CD4-positive, alpha-beta T cell treated with Interferon gamma for 1 hour (primary cell): ENCODE measurements at regions not wholly inside any gene's neighbourhood (a gene's known extent, or its start where the extent isn't known, plus 50 kb on each side); places are given as distances from the start of the nearest gene placed in this dataset.
"Not testable (repeated sequence)": the region's sequence is repeated elsewhere in the genome, so short reads cannot be mapped to it uniquely, and the experiment has no call there.

Experiments
- DNase-seq: peaks from one replicate; pipeline ENCODE4 v3.0.0-alpha.2; 2020

DNA sequence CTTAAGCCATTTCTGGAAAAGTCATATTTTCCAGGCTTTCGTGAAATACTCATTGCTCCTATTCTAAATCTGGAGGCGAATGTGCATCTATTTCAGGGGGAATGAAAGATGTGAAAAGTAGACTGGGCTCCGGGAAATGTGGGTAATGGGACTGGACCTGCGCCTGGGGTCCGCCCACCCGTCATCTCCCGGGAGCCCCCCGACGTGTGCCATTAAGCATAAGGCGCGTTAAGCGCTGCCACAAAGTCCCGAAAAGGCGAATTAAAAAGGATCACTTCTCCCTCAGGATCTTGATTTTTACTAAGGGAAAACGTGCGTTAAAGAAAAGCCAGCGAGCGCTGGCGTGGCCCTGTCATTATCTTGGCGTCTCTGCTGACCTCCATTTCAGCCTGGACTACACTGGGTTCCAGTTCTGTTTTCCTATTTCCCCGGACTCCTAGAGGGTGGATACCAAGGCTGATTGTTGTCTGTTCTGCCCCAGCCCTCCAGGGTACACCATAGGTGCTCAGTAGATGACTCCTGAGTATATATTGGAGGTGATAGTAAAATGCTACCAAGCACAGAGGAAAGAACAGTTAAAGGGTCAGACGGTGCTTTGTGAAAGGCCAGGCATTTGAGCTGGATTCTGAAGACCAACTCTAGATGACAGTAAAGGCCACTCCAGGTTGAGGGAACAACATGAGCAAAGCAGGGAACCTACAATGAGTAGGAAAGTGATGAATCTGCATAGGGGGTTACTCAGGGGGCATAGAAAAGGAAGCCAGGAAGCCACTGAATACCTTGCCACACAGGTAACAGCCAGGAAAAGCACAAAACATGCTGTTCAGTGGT, 89.2 kb upstream of the ARID1B start:
- no peak for DNase-seq

DNA sequence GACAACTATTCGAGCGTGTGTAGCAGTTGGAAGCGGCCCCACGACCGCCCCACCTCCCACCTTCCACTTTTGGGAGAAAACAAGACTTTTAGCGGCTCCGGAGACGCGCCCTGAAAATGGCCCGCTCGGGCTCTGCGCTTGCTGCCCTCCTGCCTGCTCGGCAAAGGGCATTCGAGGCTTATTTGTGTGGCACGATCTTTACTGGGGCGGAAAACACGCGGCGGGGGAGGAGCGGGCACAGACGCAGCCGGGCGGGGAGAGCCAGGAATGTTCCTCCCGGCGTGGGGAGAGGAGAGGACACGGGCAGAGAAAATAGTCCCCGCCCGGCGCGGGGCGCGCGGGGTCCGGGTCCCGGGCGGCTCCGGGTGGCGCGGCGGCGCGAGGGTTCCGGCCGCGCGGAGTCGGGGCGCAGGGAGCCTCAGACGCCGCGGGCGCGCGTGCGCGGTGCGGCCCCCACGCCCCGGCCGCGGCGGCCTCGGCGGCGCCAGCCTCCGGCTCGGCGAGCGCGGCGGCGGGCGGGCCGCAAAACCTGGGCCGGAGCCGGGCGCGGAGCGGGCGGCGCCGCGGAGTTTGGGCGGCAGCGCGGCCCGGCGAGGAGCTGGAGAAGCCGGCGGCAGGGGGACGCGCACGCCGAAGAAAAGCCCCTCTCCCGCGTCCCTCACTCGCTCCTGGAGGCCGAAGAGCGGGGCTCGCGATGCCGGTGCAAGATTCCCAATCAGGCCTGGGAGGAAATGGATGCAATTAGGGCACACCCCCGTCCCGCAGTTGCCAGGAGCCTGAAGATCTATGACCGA, 90.0 kb upstream of the ARID1B start:
- DNase-seq = peak; percentile 79

DNA sequence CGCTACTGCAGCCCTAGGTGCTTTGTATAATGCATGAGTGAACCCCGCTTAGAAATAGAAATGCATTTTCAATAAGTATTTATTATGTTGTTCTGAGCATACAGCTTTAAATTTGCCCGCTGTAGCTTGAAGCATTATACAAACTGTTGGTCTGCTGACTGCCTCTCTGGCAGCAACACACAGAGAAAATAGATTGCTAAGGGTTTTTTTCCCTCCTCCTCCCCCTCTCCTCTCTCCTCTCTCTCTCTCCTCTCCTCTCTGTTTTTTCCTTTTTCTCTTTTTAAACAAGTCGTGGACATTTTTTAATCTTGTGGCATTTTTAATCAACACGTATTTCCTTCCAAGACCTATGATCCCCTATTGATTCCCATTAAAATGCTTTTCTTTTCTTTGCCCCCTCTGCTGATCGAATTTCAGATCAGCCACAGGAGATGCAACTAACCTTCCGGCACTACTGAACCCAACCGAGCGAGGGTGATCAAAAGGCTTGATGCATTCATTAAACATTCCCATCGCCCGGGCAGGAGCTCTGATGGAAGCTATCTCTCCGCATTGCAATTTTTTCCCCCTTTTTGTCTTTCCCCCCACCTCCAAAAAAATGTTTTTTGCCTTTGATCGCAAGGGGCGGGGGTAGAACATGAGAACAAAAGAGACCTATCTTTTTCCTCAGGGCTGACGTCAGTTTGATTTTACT, 90.7 kb upstream of the ARID1B start:
- no peak for DNase-seq

DNA sequence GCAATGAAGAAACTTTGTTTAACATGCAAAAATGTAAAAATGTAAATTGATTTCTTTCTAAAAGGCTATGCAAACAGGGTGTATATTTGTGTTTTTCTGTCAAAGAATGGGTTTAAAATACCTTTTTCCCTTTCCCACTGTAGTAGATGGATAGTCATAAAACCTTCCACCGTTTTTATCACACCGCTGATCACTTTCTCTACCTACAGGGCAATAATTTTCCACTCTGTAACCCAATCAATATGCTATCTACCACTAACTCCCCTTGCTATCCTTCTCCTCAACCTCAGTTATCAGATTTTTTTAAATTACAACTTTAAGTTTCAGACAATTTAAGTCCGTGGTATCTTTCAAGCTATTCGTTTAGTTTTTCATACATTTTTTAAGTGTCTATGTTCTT, 91.4 kb upstream of the ARID1B start:
- no peak for DNase-seq

DNA sequence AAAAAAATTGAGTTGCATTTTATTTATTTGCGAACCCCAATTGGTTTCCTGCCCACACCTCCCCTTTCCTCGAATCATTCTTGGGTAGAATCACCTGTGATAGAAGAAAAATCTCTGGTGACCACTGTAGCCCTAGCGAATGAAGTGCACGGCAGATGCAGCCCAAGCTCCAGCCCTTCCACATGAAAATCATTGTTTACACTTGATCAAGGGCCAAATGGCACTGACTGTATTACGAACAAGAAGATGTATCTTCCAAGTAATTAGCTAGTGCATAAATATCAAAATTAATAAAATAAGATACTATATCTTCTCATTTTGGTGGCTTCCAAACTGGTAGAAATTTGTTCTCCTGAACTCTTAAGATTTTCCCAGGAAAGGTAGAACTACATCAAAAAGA, 93.4 kb upstream of the ARID1B start:
- no peak for DNase-seq

DNA sequence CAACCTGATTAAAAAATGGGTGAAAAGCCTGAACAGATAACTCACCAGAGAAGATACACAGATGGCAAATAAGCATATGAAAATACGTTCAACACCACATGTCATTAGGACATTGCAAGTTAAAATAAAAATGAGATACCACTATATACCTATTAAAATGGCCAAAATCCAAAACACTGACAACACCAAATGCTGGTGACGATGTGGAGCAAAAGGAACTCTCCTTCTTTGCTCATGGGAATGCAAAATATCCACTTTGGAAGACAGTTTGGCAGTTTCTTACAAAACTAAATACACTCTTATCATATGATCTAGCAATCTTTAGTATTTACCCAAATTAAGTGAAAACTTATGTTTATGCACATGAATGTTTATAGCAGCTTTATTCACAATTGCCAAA, 100.5 kb upstream of the ARID1B start:
- DNase-seq = no peak

DNA sequence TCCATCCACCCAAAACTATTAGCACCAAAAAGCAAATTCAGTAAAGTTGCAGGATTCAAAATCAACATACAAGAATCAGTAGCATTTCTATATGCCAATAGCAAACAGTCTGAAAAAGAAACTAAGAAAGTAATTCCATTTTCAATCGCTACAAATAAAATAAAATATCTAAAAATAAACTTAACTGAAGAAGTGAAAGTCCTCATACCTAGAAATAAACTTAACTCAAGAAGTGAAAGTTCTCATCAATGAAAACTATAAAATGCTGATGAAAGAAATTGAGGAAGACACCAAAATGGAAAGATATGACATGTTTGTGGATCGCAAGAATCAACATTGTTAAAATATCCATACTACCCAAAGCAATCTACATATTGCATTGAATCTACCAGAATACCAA, 103.0 kb upstream of the ARID1B start:
- no peak for DNase-seq

DNA sequence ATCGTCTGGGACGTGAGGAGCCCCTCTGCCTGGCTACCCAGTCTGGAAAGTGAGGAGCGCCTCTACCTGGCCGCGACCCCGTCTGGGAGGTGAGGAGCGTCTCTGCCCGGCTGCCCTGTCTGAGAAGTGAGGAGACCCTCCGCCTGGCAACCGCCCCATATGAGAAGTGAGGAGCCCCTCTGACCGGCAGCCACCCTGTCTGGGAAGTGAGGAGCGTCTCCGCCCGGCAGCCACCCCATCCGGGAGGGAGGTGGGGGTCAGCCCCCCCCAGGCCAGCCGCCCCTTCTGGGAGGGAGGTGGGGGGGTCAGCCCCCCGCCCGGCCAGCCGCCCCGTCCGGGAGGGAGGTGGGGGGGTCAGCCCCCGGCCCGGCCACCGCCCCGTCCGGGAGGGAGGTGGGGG, 107.1 kb upstream of the ARID1B start:
- not testable (repeated sequence) for DNase-seq

DNA sequence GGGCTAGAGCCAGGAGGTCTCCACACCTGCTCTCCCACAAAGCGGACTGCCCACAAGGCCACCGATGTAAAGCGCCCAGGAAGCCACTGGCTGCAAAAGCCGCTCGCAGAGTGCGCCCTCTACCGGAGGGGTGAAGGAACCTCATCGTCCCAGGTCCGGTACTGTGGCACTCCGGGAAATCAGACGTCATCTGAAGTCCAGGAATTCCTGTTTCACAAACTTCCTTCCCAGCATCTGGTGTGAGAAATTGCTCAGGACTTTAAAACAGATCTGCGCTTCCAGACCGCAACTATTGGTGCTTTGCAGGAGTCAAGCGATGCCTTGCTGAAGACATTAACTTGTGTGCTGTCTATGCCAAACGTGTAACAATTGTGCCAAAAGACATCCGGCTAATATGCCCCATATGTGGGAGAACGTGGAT, 115.1 kb upstream of the ARID1B start:
- no peak for DNase-seq

DNA sequence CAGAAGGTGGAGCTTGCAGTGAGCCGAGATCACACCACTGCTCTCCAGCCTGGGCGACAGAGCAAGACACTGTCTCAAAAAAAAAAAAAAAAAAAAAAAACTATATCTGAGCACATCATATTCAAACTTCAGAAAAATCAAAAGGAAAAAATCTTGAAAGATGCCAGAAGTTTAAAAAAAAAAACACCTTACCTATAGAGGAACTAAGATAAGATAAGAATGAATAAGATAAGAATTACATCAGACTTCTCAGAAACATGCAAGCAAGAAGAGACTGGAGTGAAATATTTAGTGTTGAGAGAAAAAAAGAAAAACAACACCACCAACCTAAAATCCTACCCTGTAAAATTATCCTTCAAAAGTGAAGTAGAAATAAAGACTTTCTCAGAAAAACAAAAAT, 116.8 kb upstream of the ARID1B start:
- DNase-seq = no peak

DNA sequence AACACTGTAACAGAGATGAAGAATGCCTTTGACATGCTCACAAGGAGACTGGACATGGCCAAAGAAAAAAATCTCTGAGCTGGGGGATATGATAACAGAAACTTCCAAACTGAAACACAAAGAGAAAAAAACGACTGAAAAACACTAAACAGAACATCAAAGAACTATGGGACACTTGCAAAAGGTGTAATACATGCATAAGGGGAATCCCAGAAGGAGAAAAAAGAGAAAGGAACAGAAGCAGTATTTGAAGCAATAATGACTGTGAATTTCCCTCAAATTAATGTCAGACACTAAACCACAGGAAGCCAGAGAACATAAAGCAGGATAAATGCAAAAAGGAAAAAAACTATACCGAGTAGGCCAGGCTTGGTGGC, 117.4 kb upstream of the ARID1B start:
- DNase-seq = no peak

DNA sequence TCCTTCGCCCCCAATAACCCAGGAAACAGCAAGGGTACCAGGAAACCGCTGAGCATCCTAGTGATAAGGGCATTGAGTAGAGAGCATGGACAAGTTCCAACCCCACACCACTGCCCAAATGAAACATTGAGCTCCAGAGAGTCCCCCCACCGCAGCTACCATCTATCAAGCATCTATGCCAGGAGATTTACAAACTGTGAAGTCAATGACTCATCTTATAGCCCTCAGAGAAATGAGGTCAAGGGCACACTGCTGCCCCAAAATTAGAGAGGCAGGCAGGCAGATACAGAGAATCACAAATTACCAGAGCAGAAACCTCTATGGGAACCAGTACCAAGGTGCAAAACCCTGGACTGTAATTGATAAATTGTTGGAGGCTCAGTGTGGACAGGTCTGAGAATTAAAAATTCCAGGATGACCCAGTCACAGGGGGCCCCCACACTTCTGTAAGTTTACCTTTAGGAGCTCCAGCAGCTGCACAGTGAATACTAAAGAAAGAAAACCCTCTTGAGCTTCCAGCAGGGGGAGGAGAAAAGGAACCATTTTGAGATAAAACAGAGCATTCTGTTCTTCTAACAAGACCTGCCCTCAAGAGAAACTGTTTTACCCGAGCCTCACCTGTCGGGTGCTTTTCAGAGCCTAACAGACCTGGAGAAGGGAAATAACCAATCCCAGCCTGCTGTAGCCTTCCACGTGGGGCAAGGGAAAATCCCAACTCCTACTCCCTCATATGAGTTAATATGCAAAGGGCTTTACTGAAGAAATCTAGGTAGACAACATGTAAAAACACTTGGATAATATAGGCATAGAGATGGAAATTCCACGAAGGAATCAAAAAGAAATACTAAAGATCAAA, 118.0 kb upstream of the ARID1B start:
- DNase-seq = no peak

DNA sequence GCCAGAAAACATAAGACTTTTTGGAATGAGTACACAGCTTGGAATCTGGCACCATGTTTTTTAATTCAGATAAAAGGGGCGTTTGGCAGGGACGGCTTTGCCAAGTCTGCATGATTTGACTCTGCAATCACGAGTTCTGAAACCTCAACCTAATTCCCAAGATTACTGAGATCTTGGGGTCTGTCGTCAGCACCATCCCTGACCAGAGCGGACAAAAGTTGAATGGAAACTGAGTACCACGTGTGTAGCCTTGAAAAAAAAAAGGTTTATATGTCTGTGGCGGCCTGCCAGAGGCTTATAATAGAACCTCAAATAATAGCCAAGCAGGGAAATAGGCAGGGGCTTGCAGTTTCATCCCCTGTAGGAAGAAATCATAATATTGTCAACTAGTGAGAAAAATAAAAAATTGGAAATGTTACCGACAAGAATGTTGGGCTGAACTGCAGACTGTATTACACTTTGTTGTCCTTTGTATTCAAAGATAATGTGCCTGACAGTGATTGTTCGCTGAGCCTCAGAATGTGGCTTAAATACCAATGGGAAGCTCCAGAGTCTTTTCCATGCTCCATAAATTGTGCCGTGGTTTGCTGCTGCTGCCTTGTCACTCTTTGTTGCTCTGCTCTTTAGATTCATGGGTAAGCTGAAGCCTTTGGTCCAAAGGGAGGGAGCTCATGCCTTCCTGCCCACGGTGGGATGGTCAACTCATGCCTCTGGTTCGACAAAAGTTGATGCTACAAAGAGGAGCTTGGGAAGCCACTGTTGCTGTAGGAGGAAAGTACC, 118.8 kb upstream of the ARID1B start:
- no peak for DNase-seq

DNA sequence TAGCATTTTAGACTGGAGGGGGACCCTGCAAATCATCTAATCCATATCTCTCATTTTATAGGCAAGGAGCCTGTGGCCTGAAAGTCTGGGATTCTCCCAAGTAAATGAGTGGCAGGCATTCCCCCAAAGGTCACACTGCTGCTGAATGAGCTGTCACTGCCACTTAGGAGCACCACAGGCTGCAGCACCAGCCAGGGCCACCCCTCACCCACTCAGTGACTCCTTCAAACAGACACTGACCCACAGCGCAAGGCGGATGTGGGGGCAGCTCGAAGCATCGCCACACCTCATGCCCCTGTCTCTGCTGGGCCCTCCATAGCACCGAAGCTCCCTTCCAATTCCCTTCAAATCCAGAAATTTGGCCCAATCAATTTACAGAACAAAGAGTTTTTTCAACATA, 119.9 kb upstream of the ARID1B start:
- no peak for DNase-seq

DNA sequence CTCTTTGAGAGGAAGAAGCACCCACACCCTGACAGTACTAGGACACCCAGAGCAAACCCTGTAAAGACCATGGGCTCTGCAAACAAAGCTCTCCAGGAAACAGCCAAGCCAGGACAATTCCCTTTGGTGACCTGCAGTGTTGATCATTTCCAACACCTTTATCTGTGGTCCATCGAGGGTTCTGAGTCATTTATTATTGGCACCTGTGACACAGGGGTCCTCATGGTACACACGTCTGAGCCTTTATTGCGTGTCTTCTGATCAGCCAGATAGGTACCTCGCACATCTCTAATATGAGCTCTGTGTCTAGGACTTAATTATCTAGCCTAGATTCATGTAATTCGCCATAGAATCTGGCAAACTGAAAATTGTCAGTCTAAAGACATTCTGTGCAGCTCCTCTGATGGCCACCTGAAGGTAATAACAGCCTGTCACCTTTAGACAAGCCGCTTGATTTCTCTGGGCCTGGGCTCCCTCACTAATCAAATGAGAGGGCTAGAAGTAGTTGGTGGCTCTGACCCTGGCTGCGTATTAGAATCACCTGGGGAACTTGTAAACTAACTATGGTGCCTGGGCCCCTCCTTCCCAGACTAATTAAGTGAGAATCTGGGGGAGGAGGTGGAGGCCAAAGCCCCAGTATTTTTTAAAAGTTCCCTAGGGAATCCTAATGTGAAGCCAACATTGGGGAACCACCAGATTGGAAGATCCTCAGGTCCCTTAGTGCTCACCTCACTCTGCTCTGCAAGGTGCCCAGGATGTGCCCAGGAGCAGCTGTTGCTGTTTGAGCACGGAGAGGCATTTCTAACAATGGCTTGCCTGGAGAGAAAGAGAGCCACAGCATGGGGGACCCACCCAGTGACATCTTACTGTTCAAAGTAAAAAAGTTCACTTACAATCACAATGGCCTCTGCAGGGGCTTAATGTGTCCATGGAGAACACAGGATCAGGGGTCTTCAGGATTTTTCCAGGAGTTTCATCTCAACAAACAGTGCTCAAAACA, 122.0 kb upstream of the ARID1B start:
- no peak for DNase-seq

DNA sequence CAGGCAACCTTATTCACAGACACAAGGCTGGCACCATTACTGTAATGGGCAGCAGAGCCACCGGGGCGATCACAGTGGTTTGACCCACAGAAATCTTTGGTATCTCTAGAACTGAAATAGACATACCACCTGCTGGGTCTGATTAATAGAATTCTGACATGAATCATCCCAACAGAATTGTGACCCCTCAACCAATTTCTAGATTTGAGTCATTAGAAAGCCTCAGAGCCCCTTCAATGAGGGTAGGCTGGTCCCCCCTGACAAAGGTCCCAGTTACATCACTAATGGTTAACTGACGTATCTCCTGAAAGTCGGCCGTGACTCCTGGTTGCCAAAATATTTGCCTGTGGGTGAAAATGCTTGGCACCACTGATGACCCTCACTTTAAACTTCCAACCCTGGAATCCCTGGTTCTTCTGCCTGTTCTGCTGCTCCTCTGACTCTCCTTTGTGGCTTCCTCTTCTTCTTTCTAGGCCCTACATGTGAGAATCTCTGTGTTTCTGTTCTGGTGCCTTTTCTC, 124.9 kb upstream of the ARID1B start:
- no peak for DNase-seq

DNA sequence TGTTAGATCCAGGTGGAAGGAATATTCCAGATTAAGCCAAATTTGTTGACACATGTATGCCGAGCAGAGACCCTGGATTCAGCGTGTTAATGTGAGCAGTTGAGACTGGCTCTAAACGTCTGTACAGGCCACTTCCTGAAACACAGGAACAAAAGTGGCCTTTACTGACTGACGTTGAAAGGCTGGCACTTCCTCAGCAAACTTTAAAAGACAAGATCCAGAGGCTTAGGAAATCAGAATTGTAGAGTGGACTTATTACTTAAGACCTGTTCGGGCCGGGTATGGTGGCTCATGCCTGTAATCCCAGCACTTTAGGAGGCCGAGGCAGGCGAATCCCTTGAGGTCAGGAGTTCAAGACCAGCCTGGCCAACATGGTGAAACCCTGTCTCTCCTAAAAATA, 125.7 kb upstream of the ARID1B start:
- no peak for DNase-seq

DNA sequence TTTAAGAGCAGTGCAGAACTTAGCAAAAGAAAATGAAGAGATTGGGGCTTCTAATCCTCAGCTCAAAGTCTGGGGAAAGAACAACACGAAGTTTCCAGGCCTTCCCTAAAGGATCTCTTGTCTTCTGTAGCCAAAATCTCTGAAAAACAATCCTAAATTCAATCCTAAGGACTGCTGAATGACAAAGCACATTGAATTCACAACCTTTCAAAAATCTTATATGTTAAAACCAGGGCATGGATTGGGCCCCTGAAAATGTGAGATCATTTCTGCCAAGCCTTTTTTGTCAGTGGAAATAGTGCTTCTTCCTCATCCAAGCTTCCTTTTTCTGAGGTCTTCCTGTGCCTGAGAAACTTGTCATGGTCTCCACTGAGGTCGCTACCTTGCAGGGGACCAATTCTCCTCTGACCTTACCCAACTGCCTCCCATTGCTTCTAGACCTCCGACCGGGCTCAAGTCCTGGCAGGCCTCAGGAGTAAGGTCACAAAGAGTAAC, 126.2 kb upstream of the ARID1B start:
- no peak for DNase-seq

DNA sequence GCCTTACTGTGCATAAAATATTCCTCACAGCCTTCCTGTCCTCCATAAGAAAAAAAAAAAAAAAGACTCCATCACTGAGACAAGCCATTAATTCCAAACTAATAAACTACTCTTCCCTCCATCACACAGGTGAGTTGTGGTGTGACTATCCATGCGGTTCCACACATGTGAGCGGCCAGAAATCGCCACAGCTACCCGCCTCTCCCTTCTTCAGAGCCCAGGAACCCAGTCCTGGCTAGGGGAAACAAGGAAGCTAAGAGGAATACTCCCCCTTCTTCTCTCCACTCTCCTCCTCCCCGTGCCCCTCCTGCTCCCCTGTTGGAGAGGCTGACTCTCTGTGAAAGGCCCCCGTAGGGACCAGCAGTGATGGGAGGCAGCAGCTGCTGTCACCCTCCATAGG, 128.6 kb upstream of the ARID1B start:
- DNase-seq = no peak

DNA sequence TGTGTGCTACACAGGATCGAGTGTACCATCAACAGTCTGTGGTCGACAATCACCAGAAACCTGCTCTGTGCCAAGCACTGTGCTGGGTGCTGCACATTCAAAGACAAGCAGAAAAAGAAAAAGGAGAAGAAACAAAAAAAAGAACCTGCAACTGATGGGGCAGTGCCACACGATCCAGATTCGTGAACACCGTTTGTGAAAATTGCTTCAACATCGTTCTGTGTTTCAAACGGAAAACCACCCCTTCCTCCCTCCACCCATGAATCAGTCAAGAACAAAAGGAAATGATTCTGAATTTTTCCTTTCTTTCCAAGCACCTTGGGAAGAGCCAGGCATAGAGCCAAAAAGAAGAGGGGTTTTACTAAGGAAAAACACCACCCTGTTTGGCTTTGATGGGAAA, 129.2 kb upstream of the ARID1B start:
- no peak for DNase-seq
